Uterus (tissue), 2 donors: ENCODE measurements at regions not wholly inside any gene's neighbourhood (a gene's known extent, or its start where the extent isn't known, plus 50 kb on each side); places are given as distances from the start of the nearest gene placed in this dataset.

Experiments
- POLR2A ChIP-seq, 2 donors: fragments of 450-650 bp; IDR thresholded peaks; one replicate each; pipeline ENCODE4 v1.6.1; 2016; ENCODE audit warnings: antibody characterized with exemption in 2 of 2, mild to moderate bottlenecking in 1 of 2, moderate library complexity in 1 of 2
- TF ChIP-seq, protein P1 (sequence below), 4 experiments: fragments of 200-600 bp in 2 of 4; fragments of 450-650 bp in 2 of 4; sonication (generic) in 2 of 4; IDR thresholded peaks; one replicate each; pipeline ENCODE4 v1.5.1; 2016 to 2019; ENCODE audit warnings: antibody characterized with exemption in 4 of 4, mild to moderate bottlenecking in 2 of 4, moderate library complexity in 1 of 4

DNA sequence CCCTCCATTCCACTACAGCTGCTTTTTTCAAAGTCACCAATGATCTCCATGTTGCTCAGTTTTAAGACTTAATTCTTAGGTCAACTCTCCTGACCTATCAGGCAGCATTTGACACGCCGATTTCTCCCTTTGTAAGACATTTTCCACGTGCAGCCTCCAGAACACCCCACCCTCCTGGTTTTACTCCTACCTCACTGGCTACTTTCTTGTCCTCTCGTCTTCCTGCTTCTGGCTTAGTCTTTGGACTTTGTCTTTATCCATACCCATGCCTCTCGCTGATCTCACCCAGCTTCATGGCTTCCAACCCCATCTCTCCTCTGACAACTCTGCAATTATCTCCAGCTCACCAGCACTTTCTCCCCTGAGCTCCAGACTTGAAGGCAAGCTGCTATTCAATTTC lies 99.3 kb upstream of the UMPS start:
- TF ChIP-seq, protein P1, sequence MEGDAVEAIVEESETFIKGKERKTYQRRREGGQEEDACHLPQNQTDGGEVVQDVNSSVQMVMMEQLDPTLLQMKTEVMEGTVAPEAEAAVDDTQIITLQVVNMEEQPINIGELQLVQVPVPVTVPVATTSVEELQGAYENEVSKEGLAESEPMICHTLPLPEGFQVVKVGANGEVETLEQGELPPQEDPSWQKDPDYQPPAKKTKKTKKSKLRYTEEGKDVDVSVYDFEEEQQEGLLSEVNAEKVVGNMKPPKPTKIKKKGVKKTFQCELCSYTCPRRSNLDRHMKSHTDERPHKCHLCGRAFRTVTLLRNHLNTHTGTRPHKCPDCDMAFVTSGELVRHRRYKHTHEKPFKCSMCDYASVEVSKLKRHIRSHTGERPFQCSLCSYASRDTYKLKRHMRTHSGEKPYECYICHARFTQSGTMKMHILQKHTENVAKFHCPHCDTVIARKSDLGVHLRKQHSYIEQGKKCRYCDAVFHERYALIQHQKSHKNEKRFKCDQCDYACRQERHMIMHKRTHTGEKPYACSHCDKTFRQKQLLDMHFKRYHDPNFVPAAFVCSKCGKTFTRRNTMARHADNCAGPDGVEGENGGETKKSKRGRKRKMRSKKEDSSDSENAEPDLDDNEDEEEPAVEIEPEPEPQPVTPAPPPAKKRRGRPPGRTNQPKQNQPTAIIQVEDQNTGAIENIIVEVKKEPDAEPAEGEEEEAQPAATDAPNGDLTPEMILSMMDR (IDR thresholded peaks at IDR 0.05), result no peak
- TF ChIP-seq POLR2A (IDR thresholded peaks at IDR 0.05), result no peak
